Kidney (tissue), 13 donors: ENCODE measurements at regions not wholly inside any gene's neighbourhood (a gene's known extent, or its start where the extent isn't known, plus 50 kb on each side); places are given as distances from the start of the nearest gene placed in this dataset.

Experiments
- DNase-seq, 5 donors: peaks; one replicate each; pipeline ENCODE4 v3.0.0-alpha.2; 2013 to 2020
- FAIRE-seq: peaks from 2 replicates; lab custom pipeline; 2012; peaks lifted over from hg19 to GRCh38; lab: Jason Lieb, UNC
- H3K27ac ChIP-seq, 2 donors: one replicate each; pipeline ENCODE4 v1.7.0; 2013; ENCODE audit warnings: low read depth in 2 of 2, low read length in 2 of 2, inconsistent platforms in 1 of 2
- H3K27me3 ChIP-seq: one replicate; pipeline ENCODE4 v1.7.1; 2013; ENCODE audit warnings: low read length, inconsistent platforms; ENCODE audit not compliant: control insufficient read depth, insufficient read depth
- H3K36me3 ChIP-seq, 3 donors: one replicate each; pipeline versions ENCODE4 v1.7.0 to v1.7.1; 2013; ENCODE audit warnings: low read length in 3 of 3, control low read depth in 1 of 3, inconsistent platforms in 1 of 3; ENCODE audit not compliant: insufficient read depth in 3 of 3, control insufficient read depth in 2 of 3
- H3K4me1 ChIP-seq, 3 donors: one replicate each; pipeline versions ENCODE4 v1.7.0 to v1.7.1; 2013; ENCODE audit warnings: low read length in 3 of 3, inconsistent platforms in 1 of 3, low read depth in 1 of 3; ENCODE audit not compliant: control insufficient read depth in 2 of 3, insufficient read depth in 2 of 3
- H3K4me3 ChIP-seq, 3 donors: one replicate each; pipeline versions ENCODE4 v1.7.0 to v1.8.1; 2013; ENCODE audit warnings: low read length in 3 of 3, control low read depth in 1 of 3, inconsistent platforms in 1 of 3
- H3K9ac ChIP-seq, 3 donors: one replicate each; pipeline versions ENCODE4 v1.7.0 to v1.7.1; 2013; ENCODE audit warnings: low read length in 3 of 3, control low read depth in 1 of 3, inconsistent platforms in 1 of 3
- H3K9me3 ChIP-seq, 3 donors: one replicate each; pipeline versions ENCODE4 v1.7.0 to v1.7.1; 2013; ENCODE audit warnings: low read length in 3 of 3, control low read depth in 1 of 3, inconsistent platforms in 1 of 3; ENCODE audit not compliant: control insufficient read depth in 2 of 3, insufficient read depth in 1 of 3
- CTCF ChIP-seq: IDR thresholded peaks from 3 replicates; pipeline ENCODE4 v1.5.1; 2012; ENCODE audit warnings: mild to moderate bottlenecking, moderate library complexity, borderline replicate concordance; ENCODE audit not compliant: insufficient read depth; ENCODE audit errors: extremely low read depth
- intact Hi-C: fragments of 100-400 bp; cut with DNase I; formaldehyde crosslinking; loops from one replicate; pipeline ENCODE4 v1.11.1; 2022
- donor health status: control.
- donor health status: control.
- donor health status: control.
- donor health status: control.
- donor health status: control.
- donor health status: DM: yes; HTN: yes; CAD: no.
- donor health status: Normal renal cell carcinoma (clear cell type).

DNA sequence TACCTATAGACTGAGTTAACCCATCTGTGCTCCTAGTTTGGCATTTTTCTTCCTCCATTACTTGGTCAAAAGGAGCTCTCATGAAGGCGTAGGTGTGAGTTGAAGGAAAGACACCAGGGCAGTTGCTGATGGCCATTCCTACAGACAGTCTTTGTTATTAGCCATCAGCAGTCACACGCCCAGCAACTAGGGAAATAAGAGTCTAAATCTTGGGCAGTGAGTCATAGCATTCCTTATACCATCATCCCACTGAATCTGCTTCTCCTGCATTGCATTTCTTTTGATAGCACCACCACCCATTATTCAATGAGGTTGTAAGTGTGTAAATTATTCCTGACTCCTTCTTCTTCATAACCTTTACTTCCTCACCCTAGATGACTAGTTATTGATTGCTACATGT is 150.9 kb upstream of the IGF1 start:
- no peak for TF ChIP-seq CTCF
- H3K36me3 ChIP-seq, result no peaks in the 10 kb centered on the region
- peaks cover 0 to 10% (median 0%) of the 10 kb centered on the region in 3 donors for H3K9me3 ChIP-seq
- H3K27ac ChIP-seq, result no peak overlapping the region
- no peak overlapping the region for H3K4me3 ChIP-seq
- H3K4me1 ChIP-seq, result no peaks in the 10 kb centered on the region
- no peak overlapping the region for H3K9ac ChIP-seq
- FAIRE-seq, result no peak
- intact Hi-C loops, result no loop called here
- DNase-seq, result no peak
- no peaks in the 10 kb centered on the region for H3K27me3 ChIP-seq

DNA sequence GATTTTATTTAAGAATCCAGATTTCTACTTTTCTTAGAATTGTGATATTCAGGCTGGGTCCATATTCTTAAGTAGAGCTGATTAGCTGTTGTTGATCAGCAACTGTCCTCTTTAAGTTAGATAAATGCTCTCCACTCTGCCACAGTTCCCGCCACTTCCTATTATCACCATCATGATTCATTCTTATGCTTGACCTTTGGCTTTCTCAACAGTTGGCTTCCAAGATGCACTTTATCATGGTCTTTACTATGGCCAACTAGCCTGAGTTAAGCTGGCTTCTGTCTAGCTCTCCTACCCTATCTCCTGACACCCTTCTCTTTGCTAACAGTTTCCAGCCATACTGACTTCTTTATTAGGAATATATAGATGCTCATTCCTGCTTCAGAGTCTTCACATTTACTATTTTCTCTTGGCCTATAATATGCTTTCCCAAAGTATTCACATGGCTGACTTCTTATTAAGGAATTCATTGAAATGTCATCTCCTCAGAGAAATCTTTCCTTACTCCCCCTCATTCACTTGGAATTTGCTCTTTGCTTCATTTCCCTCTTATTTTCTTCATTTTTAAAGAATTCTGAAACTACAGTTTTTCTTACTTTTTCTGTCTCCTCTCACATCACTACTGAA is 149.0 kb upstream of the IGF1 start:
- FAIRE-seq, result no peak
- TF ChIP-seq CTCF, result no peak
- intact Hi-C loops, result no loop called here

GRCh38 chr12:102625819-102626218 is 145.5 kb upstream of the IGF1 start:
- DNase-seq (no peak), FAIRE-seq (no peak)
- intact Hi-C loops, result no loop called here
- Histone ChIP-seq H3K27me3 (no peaks in the 10 kb centered on the region), H3K27ac (no peak overlapping the region), H3K4me1 (no peaks in the 10 kb centered on the region), H3K36me3 (no peaks in the 10 kb centered on the region), H3K4me3 (no peak overlapping the region), H3K9ac (no peak overlapping the region), H3K9me3 (peaks cover 0 to 10% (median 0%) of the 10 kb centered on the region in 3 donors)
- no peak for TF ChIP-seq CTCF

More for the DNA sequence above, 149.0 kb upstream of the IGF1 start:
- Histone ChIP-seq H3K27me3 (no peaks in the 10 kb centered on the region), H3K9ac (no peak overlapping the region), H3K27ac (no peak overlapping the region), H3K9me3 (peaks cover 0 to 10% (median 0%) of the 10 kb centered on the region in 3 donors), H3K36me3 (no peaks in the 10 kb centered on the region), H3K4me1 (no peaks in the 10 kb centered on the region), H3K4me3 (no peak overlapping the region)
- no peak for DNase-seq

GRCh38 chr12:102622618-102623017 is 142.3 kb upstream of the IGF1 start:
- Histone ChIP-seq H3K9me3 (peaks cover 0 to 9% (median 0%) of the 10 kb centered on the region in 3 donors), H3K27me3 (no peaks in the 10 kb centered on the region), H3K36me3 (no peaks in the 10 kb centered on the region), H3K27ac (no peak overlapping the region), H3K9ac (no peak overlapping the region), H3K4me3 (no peak overlapping the region), H3K4me1 (no peaks in the 10 kb centered on the region)
- intact Hi-C loops, result no loop called here
- FAIRE-seq (no peak), DNase-seq (no peak)
- no peak for TF ChIP-seq CTCF
